IMR-90 (cell line): ENCODE measurements at regions not wholly inside any gene's neighbourhood (a gene's known extent, or its start where the extent isn't known, plus 50 kb on each side); places are given as distances from the start of the nearest gene placed in this dataset.

Experiments
- ATAC-seq: fragments of 200-7000 bp; cut with Tn5 transposase; 2 replicates; pipeline ENCODE4 v1.9.1; 2020; ENCODE audit warnings: low read depth, mild to moderate bottlenecking, moderate library complexity
- BruUV-seq: library from RNA; stranded (reverse); fragments of 400-500 nt; replicated peaks from 2 replicates; lab custom pipeline; 2021; lab: Mats Ljungman, UMichigan
- CTCF ChIA-PET: fragments of 300-600 bp; formaldehyde crosslinking; extraction: SDS; loops from one replicate; lab custom pipeline; 2021; ENCODE audit warnings: antibody characterized with exemption; lab: Yijun Ruan, JAX
- POLR2A ChIA-PET: fragments of 300-600 bp; sonication (Branson Sonifier 250); formaldehyde crosslinking; loops from one replicate; lab custom pipeline; 2022; ENCODE audit warnings: antibody characterized with exemption; ENCODE audit not compliant: unreplicated experiment; lab: Charles Lee
- DNase-seq: peaks from one replicate; pipeline ENCODE4 v3.0.0; 2013
- H2AFZ ChIP-seq: replicated peaks from 2 replicates; pipeline ENCODE3; 2013; ENCODE audit warnings: low read length, mild to moderate bottlenecking; ENCODE audit not compliant: poor library complexity
- H2AK5ac ChIP-seq: 2 replicates; pipeline ENCODE4 v1.6.1; 2013; ENCODE audit warnings: low read depth, low read length, inconsistent platforms
- H2AK9ac ChIP-seq: replicated peaks from 2 replicates; pipeline ENCODE3; 2013; ENCODE audit warnings: mild to moderate bottlenecking, low read depth, low read length, moderate library complexity; ENCODE audit not compliant: poor library complexity
- H2BK120ac ChIP-seq: 2 replicates; pipeline ENCODE4 v1.6.1; 2013; ENCODE audit warnings: low read depth, low read length, inconsistent platforms
- H2BK15ac ChIP-seq: 3 replicates; pipeline ENCODE4 v1.6.1; 2013; ENCODE audit warnings: low read depth, low read length, inconsistent platforms
- H2BK20ac ChIP-seq: 2 replicates; pipeline ENCODE4 v1.6.1; 2013; ENCODE audit warnings: low read depth, mild to moderate bottlenecking, inconsistent platforms, low read length, moderate library complexity
- H2BK5ac ChIP-seq: 2 replicates; pipeline ENCODE4 v1.6.1; 2013; ENCODE audit warnings: mild to moderate bottlenecking, low read depth, low read length, inconsistent platforms; ENCODE audit not compliant: poor library complexity, severe bottlenecking
- H3K14ac ChIP-seq: replicated peaks from 2 replicates; pipeline ENCODE4 v1.6.1; 2013; ENCODE audit warnings: low read depth, low read length, inconsistent platforms
- H3K18ac ChIP-seq: 2 replicates; pipeline ENCODE4 v1.6.1; 2013; ENCODE audit warnings: low read depth, low read length, control low read depth
- H3K23ac ChIP-seq: 2 replicates; pipeline ENCODE4 v1.6.1; 2013; ENCODE audit warnings: low read depth, low read length, inconsistent platforms
- H3K27ac ChIP-seq: 2 replicates; pipeline ENCODE4 v1.5.1; 2013; ENCODE audit warnings: mild to moderate bottlenecking, control low read depth, low read length; ENCODE audit not compliant: insufficient read depth
- H3K27me3 ChIP-seq: 2 replicates; pipeline ENCODE4 v1.6.1; 2013; ENCODE audit warnings: low read length; ENCODE audit not compliant: control insufficient read depth, insufficient read depth
- H3K36me3 ChIP-seq: 2 replicates; pipeline ENCODE4 v1.6.1; 2013; ENCODE audit warnings: low read length, mixed read lengths; ENCODE audit not compliant: control insufficient read depth, insufficient read depth
- H3K4ac ChIP-seq: 2 replicates; pipeline ENCODE4 v1.6.1; 2013; ENCODE audit warnings: low read depth, low read length, inconsistent platforms
- H3K4me1 ChIP-seq: 2 replicates; pipeline ENCODE4 v1.6.1; 2013; ENCODE audit warnings: low read length, mixed read lengths; ENCODE audit not compliant: control insufficient read depth, insufficient read depth
- H3K4me2 ChIP-seq: 2 replicates; pipeline ENCODE4 v1.6.1; 2013; ENCODE audit warnings: low read depth, mild to moderate bottlenecking, control low read depth, low read length, moderate library complexity
- H3K4me3 ChIP-seq: 2 replicates; pipeline ENCODE4 v1.5.1; 2013; ENCODE audit warnings: low read depth, mild to moderate bottlenecking, control low read depth, low read length, moderate library complexity; ENCODE audit not compliant: insufficient read depth
- H3K56ac ChIP-seq: 2 replicates; pipeline ENCODE4 v1.6.1; 2013; ENCODE audit warnings: low read length, inconsistent platforms; ENCODE audit not compliant: insufficient read depth; ENCODE audit errors: extremely low read depth
- H3K79me1 ChIP-seq, 2 experiments: 2 replicates each; pipeline ENCODE4 v1.6.1; 2013; ENCODE audit warnings: low read length in 2 of 2, inconsistent platforms in 1 of 2, low read depth in 1 of 2
- H3K9ac ChIP-seq: 2 replicates; pipeline ENCODE4 v1.6.1; 2013; ENCODE audit warnings: low read depth, low read length, control low read depth
- H3K9me1 ChIP-seq: 2 replicates; pipeline ENCODE4 v1.6.1; 2013; ENCODE audit warnings: low read length, inconsistent platforms; ENCODE audit not compliant: insufficient read depth
- H3K9me3 ChIP-seq: 2 replicates; pipeline ENCODE4 v1.6.1; 2013; ENCODE audit warnings: low read length; ENCODE audit not compliant: control insufficient read depth, insufficient read depth
- H4K20me1 ChIP-seq: 2 replicates; pipeline ENCODE4 v1.6.1; 2013; ENCODE audit warnings: low read length, inconsistent platforms; ENCODE audit not compliant: insufficient read depth
- H4K5ac ChIP-seq: 2 replicates; pipeline ENCODE4 v1.6.1; 2013; ENCODE audit warnings: mild to moderate bottlenecking, low read depth, low read length, control low read depth
- H4K8ac ChIP-seq, 2 experiments: 2 replicates each; pipeline ENCODE4 v1.6.1; 2013; ENCODE audit warnings: low read depth in 2 of 2, low read length in 2 of 2, control low read depth in 1 of 2, inconsistent platforms in 1 of 2
- H4K91ac ChIP-seq: 2 replicates; pipeline ENCODE4 v1.6.1; 2013; ENCODE audit warnings: low read depth, low read length, inconsistent platforms; ENCODE audit not compliant: insufficient read depth
- BHLHE40 ChIP-seq: fragments of 150-350 bp; IDR thresholded peaks from 2 replicates; pipeline ENCODE4 v1.6.1; 2016; ENCODE audit warnings: mild to moderate bottlenecking, low read depth, low read length
- CTCF ChIP-seq: conservative IDR thresholded peaks from 2 replicates; pipeline ENCODE4 v1.5.1; 2012; ENCODE audit warnings: mild to moderate bottlenecking, low read depth, low read length, improper control_type of control experiment
- FOS ChIP-seq: fragments of 150-350 bp; IDR thresholded peaks from 2 replicates; pipeline ENCODE4 v1.6.1; 2016; ENCODE audit warnings: low read depth, low read length
- MAZ ChIP-seq: IDR thresholded peaks from 2 replicates; pipeline ENCODE4 v1.6.1; 2012; ENCODE audit warnings: low read depth, mild to moderate bottlenecking, low read length, improper control_type of control experiment, moderate library complexity, borderline replicate concordance
- RAD21 ChIP-seq: IDR thresholded peaks from 2 replicates; pipeline ENCODE4 v1.6.1; 2012; ENCODE audit warnings: low read length, improper control_type of control experiment
- RCOR1 ChIP-seq: IDR thresholded peaks from 2 replicates; pipeline ENCODE4 v1.6.1; 2012; ENCODE audit warnings: mild to moderate bottlenecking, low read length, improper control_type of control experiment; ENCODE audit not compliant: insufficient replicate concordance
- RFX5 ChIP-seq: IDR thresholded peaks from 2 replicates; pipeline ENCODE4 v1.8.0; 2012; ENCODE audit warnings: low read depth, mild to moderate bottlenecking, low read length, moderate library complexity
- SMC3 ChIP-seq: fragments of 150-350 bp; IDR thresholded peaks from 2 replicates; pipeline ENCODE4 v1.6.1; 2016; ENCODE audit warnings: low read depth, mild to moderate bottlenecking, antibody characterized with exemption, low read length, moderate library complexity
- USF2 ChIP-seq: fragments of 150-350 bp; IDR thresholded peaks from 2 replicates; pipeline ENCODE4 v1.6.1; 2017; ENCODE audit warnings: mild to moderate bottlenecking, antibody characterized with exemption, low read length, low read depth
- dilution Hi-C: fragments of 300-500 bp; cut with HindIII; formaldehyde crosslinking; loops from one replicate; pipeline ENCODE4 v1.14.3; 2018; ENCODE audit warnings: low sequenced_read_pairs; ENCODE audit not compliant: unreplicated experiment
- in situ Hi-C: fragments of 300-500 bp; cut with MboI; formaldehyde crosslinking; loops from 3 replicates; pipeline ENCODE4 v1.14.3; 2019; ENCODE audit warnings: low sequenced_read_pairs, inconsistent platforms, mixed read lengths
- intact Hi-C: fragments of 100-400 bp; cut with micrococcal nuclease; formaldehyde crosslinking; loops from 2 replicates; pipeline ENCODE4 v1.10.0; 2022

- H2BK5ac ChIP-seq, result no peak overlapping the region
- H4K91ac ChIP-seq, result no peak overlapping the region
- H3K4me3 ChIP-seq, result no peak overlapping the region
- no peak overlapping the region for H3K27ac ChIP-seq
- no peak overlapping the region for H3K9ac ChIP-seq
- ATAC-seq, result no peak
- no peak overlapping the region for H3K18ac ChIP-seq
- no peak overlapping the region for H4K8ac ChIP-seq
- H2AFZ ChIP-seq, result no peak overlapping the region
- no peak overlapping the region for H2BK15ac ChIP-seq
- DNase-seq, result no peak
- H2BK20ac ChIP-seq, result no peak overlapping the region
- H4K20me1 ChIP-seq, result no peaks in the 10 kb centered on the region
- no TSS peak for BruUV-seq
- H3K79me1 ChIP-seq, result no peaks in the 10 kb centered on the region
- dilution Hi-C loops, result no loop called here
- no peak overlapping the region for H4K5ac ChIP-seq
- no peaks in the 10 kb centered on the region for H3K4me1 ChIP-seq
- no peak overlapping the region for H2AK9ac ChIP-seq
- H3K9me3 ChIP-seq, result peaks cover 18% of the 10 kb centered on the region
- intact Hi-C loops, result loop anchor here (5.0 kb wide), 1 partner anchor 773 kb away; no protein-coding TSS in a partner anchor
- H3K4ac ChIP-seq, result no peak overlapping the region
- no peak overlapping the region for H2BK120ac ChIP-seq
- no peaks in the 10 kb centered on the region for H3K9me1 ChIP-seq
- H3K14ac ChIP-seq, result no peak overlapping the region
- no peak overlapping the region for H3K4me2 ChIP-seq
- no peaks in the 10 kb centered on the region for H3K27me3 ChIP-seq
- H3K56ac ChIP-seq, result no peak overlapping the region
- no peak overlapping the region for H3K23ac ChIP-seq
- in situ Hi-C loops, result no loop called here
- no peaks in the 10 kb centered on the region for H3K36me3 ChIP-seq
- TF ChIP-seq SMC3 (no peak), BHLHE40 (no peak), MAZ (no peak), USF2 (no peak), RAD21 (no peak), FOS (no peak), RCOR1 (no peak), RFX5 (no peak), CTCF (no peak)
- CTCF ChIA-PET, result no interaction called here
- no peak overlapping the region for H2AK5ac ChIP-seq
- POLR2A ChIA-PET, result no interaction called here
Observed at GRCh38 chr14:25464772-25465171, 414.8 kb upstream of the STXBP6 start.
